NCI-H69 (cell line): ENCODE measurements at regions not wholly inside any gene's neighbourhood (a gene's known extent, or its start where the extent isn't known, plus 50 kb on each side); places are given as distances from the start of the nearest gene placed in this dataset.

Experiments
- DNase-seq: peaks from one replicate; lab custom pipeline; 2025; lab: John Stamatoyannopoulos, UW

GRCh38 chr11:70703141-70704064 lies 305.1 kb downstream of the CTTN start:
- peak; percentile 58 for DNase-seq

GRCh38 chr11:70705097-70705496 lies 306.8 kb downstream of the CTTN start:
- DNase-seq: no peak

GRCh38 chr11:70705930-70706329 lies 307.6 kb downstream of the CTTN start:
- DNase-seq: no peak

DNA sequence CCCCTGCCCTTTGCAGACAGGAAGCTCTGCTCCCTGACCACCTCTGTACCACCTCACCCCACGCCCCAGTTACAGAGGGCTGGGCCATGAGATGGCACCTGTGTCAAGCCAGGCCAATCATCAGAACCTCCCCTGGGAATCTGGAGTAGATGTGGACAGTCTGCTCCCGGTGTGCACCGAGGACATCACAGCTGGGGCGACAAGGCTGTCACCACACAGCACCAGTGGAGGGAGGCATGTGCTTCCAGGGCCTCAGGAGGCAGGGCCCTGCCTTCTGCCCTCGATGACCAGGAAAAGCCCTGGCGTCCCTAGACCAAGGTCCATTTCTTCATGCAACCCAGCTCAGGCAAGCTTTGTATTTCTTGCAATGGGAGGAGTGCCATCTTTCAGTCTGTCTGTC lies 309.5 kb downstream of the CTTN start:
- DNase-seq: no peak

DNA sequence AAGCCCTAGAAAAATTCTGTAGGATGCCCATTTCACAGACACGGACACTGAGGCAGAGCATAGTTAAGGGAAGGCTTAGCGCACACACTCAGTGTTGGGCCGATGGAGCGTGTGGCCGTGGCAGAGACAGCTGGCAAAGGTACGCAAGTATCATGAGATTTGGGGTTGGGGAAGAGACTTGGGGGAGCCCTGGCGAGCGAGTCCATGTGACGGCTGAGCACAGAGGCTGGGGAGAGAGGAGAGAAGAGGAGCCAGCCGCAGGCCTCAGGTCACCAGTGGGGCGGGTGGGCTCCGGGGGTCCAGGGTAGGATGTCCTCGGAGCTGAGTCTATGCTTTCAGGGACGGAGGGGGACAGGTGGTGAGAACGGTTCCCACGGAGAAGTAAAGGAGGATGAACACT lies 311.3 kb downstream of the CTTN start:
- no peak for DNase-seq

GRCh38 chr11:70710192-70710591 lies 311.9 kb downstream of the CTTN start:
- DNase-seq: no peak

GRCh38 chr11:70710601-70711000 lies 312.3 kb downstream of the CTTN start:
- no peak for DNase-seq

DNA sequence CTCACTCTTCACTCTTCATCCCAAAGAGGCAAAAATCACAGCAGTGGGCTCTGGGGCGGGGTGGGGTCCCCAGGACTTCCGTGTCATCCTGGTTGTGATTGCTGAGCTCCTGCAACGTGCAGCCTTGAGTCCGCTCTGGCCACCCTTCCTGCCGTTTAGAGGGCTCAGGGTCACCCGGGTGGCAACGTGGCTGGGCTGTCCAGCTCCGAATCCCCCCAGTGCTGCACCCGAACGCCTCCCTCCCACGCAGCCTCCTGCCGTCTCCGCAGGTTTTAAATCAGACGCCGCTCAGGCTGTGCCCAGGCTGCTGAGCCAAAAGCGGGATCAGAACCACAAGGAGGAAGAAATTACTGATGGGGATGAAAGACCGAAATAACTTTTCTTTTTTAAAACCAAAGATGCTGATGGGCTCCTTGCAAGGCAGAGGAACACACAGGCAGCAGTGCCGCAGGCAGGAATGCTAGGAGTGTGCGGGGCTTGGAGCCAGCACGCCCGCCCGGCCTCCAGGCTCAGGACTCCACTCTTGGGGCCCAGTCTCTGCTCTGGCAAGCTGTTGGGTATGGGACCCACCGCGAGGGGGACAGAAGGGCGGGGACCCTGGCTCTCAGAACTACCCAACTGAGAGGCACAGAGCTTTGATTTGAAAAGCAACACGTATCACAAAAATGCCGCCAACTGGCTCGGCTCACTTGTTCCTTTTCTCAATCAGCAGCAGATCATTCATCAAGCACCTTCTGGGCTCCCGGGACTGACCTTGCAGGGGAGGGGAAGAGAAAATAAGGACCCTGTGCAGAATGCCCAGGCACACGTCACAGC lies 313.0 kb downstream of the CTTN start:
- no peak for DNase-seq

DNA sequence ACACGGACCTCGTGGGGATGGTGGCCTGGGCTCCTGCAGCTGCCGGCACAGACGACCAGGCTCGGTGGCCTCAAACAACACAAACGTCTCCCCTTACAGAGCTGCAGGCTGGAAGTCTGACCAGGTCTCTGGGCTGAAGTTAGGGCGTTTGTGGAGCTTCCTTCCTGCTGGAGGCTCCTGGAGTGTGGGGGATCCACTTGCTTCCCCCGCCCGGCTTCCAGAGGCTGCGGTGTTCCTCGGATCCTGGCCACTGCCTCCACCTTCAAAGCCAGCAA lies 313.5 kb downstream of the CTTN start:
- no peak for DNase-seq

DNA sequence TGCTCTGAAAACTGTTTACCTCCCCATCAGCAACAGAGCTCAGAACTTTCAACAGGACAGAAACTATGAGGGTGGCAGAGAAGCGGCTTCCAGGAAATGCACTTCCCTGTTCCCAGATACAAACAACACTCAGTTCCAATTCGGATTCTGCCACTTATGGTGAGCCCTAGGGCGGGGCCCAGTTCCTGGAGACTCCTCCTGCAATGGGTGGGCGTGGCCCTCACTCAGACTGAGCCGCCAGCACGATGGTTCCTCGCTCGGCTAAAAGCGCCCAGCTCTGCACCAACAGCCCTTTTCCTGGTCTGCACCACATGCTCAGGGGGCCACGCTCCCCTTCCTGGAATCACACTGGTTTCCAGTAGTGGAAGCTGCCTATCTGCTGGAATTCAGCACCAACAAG lies 314.1 kb downstream of the CTTN start:
- no peak for DNase-seq

- no peak for DNase-seq
Measured at GRCh38 chr11:70713086-70713835, 314.9 kb downstream of the CTTN start.

DNA sequence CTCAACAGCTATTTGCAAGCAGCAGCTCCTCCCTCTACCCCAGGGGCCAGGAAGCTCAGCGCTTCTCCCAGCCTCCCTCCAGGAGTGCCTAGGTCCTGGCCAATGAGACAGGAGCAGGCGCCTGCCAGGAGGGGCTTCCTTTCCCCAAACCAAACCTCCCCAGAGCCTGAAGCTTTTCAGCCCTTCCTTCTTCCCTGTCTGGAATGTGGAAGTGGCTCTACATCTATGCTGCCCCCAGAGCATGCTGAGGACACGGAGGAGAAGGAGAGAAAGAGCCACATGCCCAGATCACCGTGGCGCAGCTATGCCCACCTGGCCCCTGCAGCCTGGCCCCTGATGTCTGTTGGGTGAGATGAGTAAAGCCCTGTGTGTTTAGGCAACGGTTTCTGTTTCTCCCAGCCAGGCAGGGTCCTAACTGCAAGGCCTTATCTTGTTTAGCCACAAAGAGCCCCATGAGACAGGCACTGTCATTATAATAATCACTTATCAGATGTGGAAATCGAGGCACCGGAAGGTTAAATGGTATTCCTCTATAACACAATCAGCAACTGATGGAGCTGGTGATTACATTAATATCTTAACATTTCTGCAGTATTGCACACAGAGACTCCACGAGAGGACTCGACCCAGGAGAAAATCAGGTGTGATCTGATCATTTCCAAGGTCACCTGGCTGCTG lies 315.8 kb downstream of the CTTN start:
- peak; percentile 72 for DNase-seq

DNA sequence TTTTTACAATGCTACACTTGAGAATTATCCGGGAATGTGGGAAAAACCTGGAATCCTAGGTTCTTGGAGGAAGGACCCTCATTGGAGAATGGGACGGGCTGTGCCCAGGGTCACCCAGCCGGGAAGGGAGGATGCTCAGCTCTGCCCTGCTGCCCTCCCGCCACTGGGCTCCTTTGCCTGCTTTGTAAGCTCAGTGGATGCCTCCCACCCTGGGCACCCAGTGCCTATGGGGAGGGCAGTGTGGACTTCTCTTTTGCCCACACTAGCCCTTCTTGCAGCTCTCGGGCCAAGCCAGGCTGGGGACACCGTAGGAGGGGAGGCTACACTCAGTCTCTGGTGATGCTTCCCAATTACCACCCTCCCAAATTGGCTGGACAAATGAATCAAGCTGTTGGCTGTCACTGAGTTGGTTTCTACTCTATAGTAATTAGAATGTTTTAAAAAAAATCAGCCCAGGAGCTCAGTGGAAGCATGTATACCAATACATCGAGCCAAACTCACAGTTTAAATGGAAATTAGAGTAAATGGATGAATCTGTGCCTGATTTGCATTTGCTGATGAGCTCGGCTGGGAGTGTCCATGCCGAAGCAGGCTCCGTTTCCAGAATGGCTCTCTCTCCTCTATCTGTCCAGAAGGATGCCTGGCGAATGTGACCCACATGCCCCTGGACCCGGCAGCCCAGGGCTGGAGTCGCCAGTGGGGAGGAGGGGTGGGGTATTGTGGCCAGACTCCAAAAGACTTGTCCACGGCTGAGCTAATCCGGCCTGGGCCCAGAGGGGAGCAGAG lies 317.0 kb downstream of the CTTN start:
- no peak for DNase-seq

DNA sequence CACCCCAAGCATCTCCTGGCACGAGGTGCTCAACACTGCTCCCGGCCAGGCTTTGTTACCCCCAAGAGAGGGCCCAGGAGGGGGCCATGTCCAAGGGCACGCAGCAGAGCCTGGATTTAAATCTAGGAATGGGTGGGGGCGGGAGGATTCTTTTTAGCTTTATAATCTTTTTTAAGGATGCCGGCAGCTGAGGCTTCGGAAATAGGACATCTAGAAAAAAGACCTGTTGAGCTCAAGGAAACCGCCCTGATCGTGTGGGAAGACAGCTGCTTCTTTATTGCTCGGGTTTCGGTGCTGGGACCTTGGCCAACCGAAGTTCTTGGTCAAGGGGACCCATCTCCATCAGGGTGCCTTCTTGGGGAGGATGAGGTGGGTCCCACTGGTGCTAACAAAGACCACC lies 317.9 kb downstream of the CTTN start:
- DNase-seq: no peak

DNA sequence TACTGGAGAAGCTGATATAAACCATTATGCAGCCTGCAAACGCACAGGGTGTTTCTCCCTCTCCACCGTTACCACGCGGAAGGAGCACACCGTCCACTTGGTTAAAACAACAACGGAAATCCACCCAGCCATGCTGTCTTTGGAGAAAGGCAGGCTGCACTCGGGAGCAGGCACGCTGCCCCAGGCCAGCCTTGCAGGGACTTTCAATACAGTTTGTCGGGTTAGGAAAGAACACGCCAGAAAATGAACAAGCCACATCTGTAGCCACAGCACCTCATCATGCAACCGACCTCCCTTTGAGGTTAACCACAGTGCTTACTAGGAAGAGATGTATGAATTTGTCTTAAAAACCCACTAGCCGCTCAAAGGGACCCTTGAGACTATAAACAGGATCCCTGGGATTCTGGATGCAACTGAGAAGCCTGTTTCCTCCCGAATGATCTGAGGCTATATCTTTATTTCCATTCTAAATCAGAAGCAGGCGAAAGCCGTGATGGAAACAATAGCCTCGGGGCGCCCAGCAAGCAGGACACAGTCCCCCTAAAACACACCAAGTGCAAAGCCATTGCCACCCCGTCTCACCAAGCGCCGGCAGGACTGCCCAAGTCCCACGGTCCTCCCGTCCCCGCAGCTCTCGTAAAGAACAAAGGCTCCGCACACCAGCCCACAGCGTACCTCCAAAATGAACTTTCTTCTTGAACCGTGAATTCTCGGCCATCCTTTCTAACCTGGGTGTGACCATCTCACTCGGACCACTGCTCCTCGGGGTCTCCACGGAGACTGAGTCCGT lies 318.9 kb downstream of the CTTN start:
- no peak for DNase-seq

DNA sequence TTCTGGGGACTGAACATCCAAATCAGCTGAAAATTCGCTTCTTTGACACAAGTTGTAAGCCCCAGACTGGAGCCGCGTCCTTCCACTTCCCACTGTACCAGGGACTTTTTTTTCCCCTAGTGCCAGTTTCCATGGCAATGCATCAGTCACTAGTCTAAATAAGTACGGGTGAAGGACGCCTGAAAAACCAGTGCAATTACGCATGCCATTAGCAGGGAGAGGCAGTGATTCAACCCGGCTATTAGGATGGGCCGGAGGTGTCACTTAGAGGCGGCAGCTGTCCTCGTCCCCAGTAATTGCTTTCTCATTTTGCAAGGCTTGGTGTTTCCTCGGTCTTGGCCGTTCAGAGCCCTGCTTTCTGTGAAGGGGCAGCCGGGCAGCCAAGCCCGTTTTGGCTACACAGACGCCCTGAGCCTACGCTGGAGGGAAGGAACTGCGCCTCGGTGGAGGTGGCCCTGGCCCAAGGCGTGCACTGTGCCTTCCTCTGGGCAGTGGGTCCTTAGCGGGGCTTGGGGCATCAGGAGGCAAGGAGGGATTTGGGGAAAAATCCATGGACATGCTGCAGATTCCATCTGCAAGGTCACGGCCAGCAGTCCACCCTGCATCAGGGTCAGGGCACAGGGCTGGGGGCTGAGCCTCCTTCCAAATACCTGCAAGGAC lies 319.7 kb downstream of the CTTN start:
- DNase-seq: peak; percentile 42

DNA sequence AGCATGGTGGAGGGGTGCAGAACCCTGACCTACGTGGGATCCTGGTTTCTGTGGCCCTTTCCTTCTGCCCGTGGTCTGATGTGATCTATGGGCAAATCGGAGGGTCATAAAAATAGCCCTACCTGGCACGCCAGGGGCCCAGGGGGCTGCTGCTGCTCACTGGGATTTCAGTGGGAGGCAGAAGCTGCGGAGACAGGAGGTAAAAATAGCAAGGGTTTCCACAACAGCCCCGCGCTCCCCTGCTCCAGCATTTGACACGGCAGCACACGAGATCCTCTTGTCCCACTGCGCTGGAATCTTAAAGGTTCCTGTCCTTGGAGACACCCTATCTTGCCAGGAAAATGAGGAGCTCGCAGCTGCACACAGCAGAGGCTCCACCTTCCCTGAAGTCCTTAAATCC lies 321.2 kb downstream of the CTTN start:
- no peak for DNase-seq

DNA sequence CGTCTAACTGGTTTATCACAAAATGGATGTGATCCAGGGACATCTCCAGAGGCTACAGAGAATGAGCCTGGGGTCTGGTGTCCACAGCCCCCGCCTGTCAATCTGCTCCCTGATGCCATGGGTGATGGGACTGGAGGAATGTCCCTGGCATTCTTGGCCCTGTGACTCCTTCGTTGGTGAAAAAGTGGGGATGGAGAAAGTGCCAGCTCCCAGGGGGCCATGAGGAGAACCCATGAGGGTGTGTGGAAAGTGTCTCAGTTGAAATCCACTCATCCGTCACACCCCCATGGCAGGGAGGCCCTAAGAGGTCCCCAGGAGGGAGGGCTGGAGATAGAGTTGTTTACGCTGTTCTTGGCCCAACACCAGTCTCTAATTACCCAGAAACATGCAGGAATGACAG lies 322.0 kb downstream of the CTTN start:
- DNase-seq: no peak

DNA sequence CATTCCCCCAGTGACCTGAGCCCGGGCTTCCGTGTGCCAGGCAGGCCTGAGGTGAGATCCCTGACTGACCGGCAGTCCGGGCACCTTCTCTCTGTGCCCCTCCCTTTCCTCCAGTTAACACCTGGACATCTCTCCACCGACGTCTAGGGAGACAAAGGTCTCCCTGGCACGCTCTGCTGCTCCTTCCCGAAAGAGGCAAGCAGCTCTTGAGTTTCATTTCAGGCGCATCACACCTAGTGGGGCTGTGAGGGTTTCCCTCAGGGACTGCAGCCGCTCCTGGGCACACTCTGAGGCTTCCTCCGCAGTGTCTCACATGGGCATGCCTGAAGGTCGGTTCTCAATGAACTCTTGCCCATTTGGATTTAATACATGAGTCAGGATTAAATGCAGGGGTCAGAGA lies 322.7 kb downstream of the CTTN start:
- DNase-seq: no peak

DNA sequence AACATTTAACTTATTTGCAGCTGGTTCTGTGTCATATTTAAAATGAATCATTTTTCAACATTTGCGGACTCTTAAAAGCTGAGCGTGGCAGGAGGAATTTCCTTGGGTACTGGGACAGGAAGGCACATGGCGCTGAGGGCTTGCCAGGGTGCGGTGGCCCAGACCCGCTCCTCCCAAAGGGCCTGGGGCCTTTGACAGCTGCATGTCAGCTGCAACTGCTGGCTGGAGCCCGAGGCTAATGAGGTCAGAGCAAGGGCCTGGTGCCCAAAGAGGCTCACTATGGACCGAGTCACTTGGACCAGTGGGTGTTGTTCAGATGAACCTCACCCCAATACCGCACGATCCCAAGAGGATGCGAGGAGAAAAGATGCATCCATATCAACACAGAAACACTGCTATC lies 326.9 kb downstream of the CTTN start:
- no peak for DNase-seq
